Skeletal muscle satellite cell (primary cell): ENCODE measurements at regions not wholly inside any gene's neighbourhood (a gene's known extent, or its start where the extent isn't known, plus 50 kb on each side); places are given as distances from the start of the nearest gene placed in this dataset.

Experiments used
- H3K27me3 ChIP-seq: 2 replicates; pipeline ENCODE4 v1.7.0; 2013; ENCODE audit warnings: low read length; ENCODE audit not compliant: control insufficient read depth, insufficient read depth
- H3K36me3 ChIP-seq: 2 replicates; pipeline ENCODE4 v1.7.0; 2013; ENCODE audit warnings: mild to moderate bottlenecking, control low read depth, low read length; ENCODE audit not compliant: insufficient read depth
- H3K4me1 ChIP-seq: 2 replicates; pipeline ENCODE4 v1.7.0; 2013; ENCODE audit warnings: low read length; ENCODE audit not compliant: control insufficient read depth, insufficient read depth
- H3K4me2 ChIP-seq: 2 replicates; pipeline ENCODE4 v1.7.0; 2013; ENCODE audit warnings: mild to moderate bottlenecking, low read length
- H3K4me3 ChIP-seq: 2 replicates; pipeline ENCODE4 v1.7.0; 2013; ENCODE audit warnings: low read length
- H3K9ac ChIP-seq: 2 replicates; pipeline ENCODE4 v1.7.0; 2013; ENCODE audit warnings: mild to moderate bottlenecking, low read depth, low read length, moderate library complexity
- H3K9me3 ChIP-seq: replicated peaks from 2 replicates; pipeline ENCODE4 v1.7.0; 2013; ENCODE audit warnings: mild to moderate bottlenecking, control low read depth, low read length

DNA sequence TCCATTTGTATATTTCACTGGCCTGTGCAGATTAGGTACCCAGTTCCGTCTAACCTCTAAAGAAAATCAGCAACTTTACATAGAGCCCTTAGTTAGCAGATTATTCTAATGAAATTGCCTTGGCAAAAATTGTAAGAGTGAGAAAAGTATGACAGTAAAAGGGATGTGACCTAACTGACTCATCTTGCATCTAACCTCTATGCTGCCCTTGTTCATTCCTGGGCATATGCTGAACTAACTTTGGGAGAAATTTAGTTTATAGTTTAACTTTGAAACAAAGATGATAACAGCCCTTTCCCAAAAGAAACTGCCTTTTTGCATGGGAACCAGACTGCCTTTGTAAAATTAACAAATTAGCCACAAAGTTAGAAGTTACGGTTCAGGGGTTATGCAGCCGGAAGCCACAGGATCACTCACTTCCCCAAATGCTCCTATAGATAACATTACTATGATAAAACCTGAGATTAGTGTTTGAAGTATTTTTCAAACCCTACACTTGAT lies 839.8 kb upstream of the ALCAM start:
- Histone ChIP-seq H3K9me3 (no peaks in the 10 kb centered on the region), H3K4me3 (no peak overlapping the region), H3K27me3 (no peaks in the 10 kb centered on the region), H3K4me1 (no peaks in the 10 kb centered on the region), H3K9ac (no peak overlapping the region), H3K36me3 (no peaks in the 10 kb centered on the region), H3K4me2 (no peak overlapping the region)

DNA sequence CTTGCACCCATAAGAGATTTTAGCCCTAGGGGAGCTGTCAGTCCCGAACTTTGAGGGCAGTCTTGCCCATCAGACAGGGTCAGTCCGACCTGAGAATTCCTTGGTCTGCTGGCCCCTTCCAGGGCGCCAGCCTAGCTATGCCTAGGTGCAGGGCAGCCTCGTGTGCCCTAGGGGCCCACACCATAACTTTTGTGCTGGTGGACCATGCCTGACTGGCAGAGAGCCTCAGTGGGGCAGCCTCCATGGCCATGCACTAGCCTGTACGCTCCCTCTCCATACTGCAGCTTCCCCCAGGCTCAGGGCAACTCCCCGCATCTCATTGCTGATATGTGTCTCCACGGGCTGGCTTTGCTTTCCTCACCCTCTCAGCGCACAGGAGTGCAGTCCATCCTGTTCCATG lies 835.8 kb upstream of the ALCAM start:
- Histone ChIP-seq H3K4me2 (no peak overlapping the region), H3K36me3 (no peaks in the 10 kb centered on the region), H3K9ac (no peak overlapping the region), H3K9me3 (no peaks in the 10 kb centered on the region), H3K4me1 (no peaks in the 10 kb centered on the region), H3K4me3 (no peak overlapping the region), H3K27me3 (no peaks in the 10 kb centered on the region)

DNA sequence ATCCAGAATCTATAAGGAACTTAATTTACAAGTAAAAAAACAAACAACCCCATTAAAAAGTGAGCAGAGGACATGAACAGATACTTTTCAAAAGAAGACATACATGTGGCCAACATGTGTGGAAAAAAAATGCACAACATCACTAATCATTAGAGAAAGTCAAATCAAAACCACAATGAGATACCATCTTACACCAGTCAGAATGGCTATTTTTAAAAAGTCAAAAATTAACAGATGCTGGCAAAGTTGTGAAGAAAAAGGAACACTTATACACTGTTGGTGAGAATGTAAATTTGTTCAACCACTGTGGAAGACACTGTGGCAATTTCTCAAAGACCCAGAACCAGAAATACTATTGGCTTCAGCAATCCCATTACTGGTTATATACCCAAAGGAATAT lies 830.0 kb upstream of the ALCAM start:
- H3K36me3 ChIP-seq, result no peaks in the 10 kb centered on the region
- no peak overlapping the region for H3K9ac ChIP-seq
- no peak overlapping the region for H3K4me3 ChIP-seq
- no peaks in the 10 kb centered on the region for H3K4me1 ChIP-seq
- no peaks in the 10 kb centered on the region for H3K9me3 ChIP-seq
- no peaks in the 10 kb centered on the region for H3K27me3 ChIP-seq
- no peak overlapping the region for H3K4me2 ChIP-seq

DNA sequence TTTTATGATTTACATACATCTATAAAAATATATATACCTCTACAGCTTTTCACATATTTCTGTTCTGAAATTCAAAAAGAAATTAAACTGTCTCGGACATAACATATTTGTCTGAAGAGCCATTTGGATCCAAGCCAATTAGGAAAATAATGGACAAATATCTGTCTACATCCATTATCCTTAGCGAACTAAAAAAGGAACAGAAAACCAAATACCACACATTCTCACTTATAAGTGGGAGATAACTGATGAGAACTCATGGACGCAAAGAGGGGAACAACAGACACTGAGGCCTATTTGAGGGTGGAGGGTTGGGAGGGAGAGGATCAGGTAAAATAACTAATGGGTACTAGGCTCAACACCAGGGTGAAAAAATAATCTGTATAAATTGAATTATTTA lies 829.4 kb upstream of the ALCAM start:
- H3K27me3 ChIP-seq, result no peaks in the 10 kb centered on the region
- no peak overlapping the region for H3K4me2 ChIP-seq
- H3K9ac ChIP-seq, result no peak overlapping the region
- no peak overlapping the region for H3K4me3 ChIP-seq
- no peaks in the 10 kb centered on the region for H3K36me3 ChIP-seq
- no peaks in the 10 kb centered on the region for H3K9me3 ChIP-seq
- H3K4me1 ChIP-seq, result no peaks in the 10 kb centered on the region

DNA sequence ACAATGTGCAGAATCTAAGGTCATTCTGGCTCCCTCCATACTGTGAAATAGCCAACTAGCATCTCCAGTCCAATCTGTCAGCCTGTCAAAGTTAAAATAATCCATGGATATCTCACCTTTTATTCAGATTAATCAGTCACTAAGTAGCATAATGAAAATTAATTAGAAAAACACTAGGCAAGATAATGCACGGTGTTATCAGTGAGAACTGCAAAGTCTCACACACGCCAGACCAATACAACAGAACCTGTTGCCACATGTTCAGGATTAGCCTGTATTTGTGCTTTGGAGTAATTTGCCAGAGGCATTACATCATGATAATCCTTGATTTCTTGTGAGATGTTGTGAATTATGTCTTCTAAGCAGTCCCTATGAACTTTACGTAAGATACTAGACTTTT lies 820.4 kb upstream of the ALCAM start:
- Histone ChIP-seq H3K9ac (no peak overlapping the region), H3K4me3 (no peak overlapping the region), H3K4me1 (no peaks in the 10 kb centered on the region), H3K36me3 (no peaks in the 10 kb centered on the region), H3K4me2 (no peak overlapping the region), H3K9me3 (no peaks in the 10 kb centered on the region), H3K27me3 (no peaks in the 10 kb centered on the region)

DNA sequence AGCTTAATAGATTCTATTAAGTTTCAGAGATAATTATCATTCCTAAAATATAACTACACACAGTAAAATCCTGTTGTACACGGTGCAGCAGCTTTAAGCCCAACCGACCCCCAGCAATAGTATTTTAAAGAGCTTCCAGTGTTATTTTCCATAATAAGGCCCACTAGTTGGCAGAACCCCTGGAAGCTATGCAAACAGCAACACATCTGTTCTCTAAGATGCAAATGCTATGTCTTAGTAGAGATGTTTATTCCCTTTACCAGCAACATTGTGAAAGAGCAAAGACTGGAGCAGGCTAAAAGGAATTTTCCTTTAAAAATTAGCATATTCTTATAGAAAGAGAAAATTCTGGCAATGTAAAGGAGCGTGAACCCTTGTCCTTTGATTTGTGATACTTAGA lies 819.7 kb upstream of the ALCAM start:
- H3K36me3 ChIP-seq, result no peaks in the 10 kb centered on the region
- H3K4me3 ChIP-seq, result no peak overlapping the region
- no peak overlapping the region for H3K9ac ChIP-seq
- no peak overlapping the region for H3K4me2 ChIP-seq
- no peaks in the 10 kb centered on the region for H3K9me3 ChIP-seq
- H3K27me3 ChIP-seq, result no peaks in the 10 kb centered on the region
- no peaks in the 10 kb centered on the region for H3K4me1 ChIP-seq

DNA sequence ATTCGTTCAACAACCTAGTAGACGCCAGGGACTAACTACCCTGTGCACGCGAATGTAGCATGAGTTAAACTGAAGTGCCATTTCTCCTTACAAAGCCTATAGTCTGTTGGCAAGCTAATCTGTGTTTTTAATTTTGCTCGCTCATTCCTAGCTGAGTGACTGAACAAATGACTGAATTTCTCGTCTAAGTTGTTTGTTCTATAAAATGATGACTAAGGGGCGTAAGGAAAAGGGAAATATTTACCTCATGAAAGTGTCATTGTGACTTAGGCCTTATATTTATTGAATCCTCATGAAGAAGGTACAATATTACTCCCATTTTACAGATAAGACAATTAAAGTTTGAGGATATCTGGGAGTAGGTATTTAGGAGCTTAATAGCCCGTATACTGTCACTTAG lies 818.3 kb upstream of the ALCAM start:
- no peak overlapping the region for H3K4me3 ChIP-seq
- no peak overlapping the region for H3K9ac ChIP-seq
- no peaks in the 10 kb centered on the region for H3K27me3 ChIP-seq
- no peak overlapping the region for H3K4me2 ChIP-seq
- no peaks in the 10 kb centered on the region for H3K9me3 ChIP-seq
- no peaks in the 10 kb centered on the region for H3K36me3 ChIP-seq
- no peaks in the 10 kb centered on the region for H3K4me1 ChIP-seq

DNA sequence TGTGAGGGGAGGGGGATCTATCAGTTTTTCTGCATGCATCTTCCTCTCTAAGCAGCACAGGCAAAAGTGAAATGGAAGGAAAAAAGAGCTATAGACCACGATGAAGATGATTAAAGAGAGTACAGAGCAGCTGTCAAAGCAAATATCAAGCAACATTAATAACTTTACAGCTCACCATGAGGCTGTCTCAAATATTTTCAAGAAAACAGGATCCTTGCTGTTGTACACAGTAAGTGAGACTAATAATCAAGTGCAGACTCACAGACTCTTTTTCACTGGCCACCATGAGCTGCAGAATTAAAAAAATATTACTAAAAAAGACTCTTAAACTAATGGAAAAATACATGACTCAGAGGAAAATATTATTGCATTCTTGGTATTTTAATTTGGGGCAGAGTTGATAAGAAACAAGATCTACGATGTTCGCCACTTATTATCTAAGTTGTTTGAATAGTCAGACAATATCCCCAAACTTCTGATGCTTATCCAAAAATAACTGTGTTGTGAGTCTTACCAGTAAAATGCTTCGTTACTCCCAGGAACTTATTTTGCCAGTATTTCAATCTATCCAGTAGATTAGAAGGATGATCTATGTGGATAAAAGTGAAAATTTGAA lies 817.5 kb upstream of the ALCAM start:
- no peaks in the 10 kb centered on the region for H3K4me1 ChIP-seq
- H3K9me3 ChIP-seq, result no peaks in the 10 kb centered on the region
- H3K4me3 ChIP-seq, result no peak overlapping the region
- no peaks in the 10 kb centered on the region for H3K36me3 ChIP-seq
- H3K4me2 ChIP-seq, result no peak overlapping the region
- no peaks in the 10 kb centered on the region for H3K27me3 ChIP-seq
- no peak overlapping the region for H3K9ac ChIP-seq

DNA sequence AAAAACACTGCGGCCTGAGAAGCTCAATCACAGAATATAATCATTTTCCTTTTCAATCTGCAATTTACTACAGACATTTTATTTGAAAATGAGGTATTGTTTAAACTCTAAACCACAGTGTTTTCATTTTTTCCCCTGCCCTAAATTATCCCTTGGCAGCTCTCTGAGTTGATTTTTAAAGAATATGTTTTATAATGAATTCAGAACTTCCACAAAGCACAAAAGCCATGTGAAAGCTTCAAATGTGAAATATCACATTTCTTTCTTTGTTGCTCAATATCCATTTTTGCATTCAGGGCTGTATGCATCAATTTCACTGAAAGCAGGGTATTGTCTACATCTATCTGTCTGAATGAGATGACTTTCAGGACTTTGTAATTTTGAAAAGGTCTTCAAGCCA lies 813.6 kb upstream of the ALCAM start:
- no peak overlapping the region for H3K4me2 ChIP-seq
- H3K36me3 ChIP-seq, result no peaks in the 10 kb centered on the region
- no peaks in the 10 kb centered on the region for H3K27me3 ChIP-seq
- H3K9me3 ChIP-seq, result no peaks in the 10 kb centered on the region
- no peaks in the 10 kb centered on the region for H3K4me1 ChIP-seq
- H3K9ac ChIP-seq, result no peak overlapping the region
- no peak overlapping the region for H3K4me3 ChIP-seq

DNA sequence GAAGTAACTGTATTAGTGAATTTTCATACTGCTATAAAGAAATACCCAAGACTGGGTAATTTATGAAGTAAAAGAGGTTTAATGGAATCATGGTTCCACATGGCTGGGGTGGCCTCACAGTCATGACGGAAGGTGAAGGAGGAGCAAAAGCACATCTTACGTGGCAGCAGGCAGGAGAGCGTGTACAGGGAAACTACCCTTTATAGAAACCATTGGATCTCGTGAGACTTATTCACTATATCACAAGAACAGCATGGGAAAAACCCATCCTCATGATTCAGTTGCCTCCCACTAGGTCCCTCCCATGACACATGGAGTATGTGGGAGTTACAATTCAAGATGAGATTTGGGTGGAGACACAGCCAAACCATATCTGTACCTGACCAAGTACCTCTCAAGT lies 812.3 kb upstream of the ALCAM start:
- Histone ChIP-seq H3K4me3 (no peak overlapping the region), H3K4me2 (no peak overlapping the region), H3K36me3 (no peaks in the 10 kb centered on the region), H3K9me3 (no peaks in the 10 kb centered on the region), H3K9ac (no peak overlapping the region), H3K4me1 (no peaks in the 10 kb centered on the region), H3K27me3 (no peaks in the 10 kb centered on the region)

DNA sequence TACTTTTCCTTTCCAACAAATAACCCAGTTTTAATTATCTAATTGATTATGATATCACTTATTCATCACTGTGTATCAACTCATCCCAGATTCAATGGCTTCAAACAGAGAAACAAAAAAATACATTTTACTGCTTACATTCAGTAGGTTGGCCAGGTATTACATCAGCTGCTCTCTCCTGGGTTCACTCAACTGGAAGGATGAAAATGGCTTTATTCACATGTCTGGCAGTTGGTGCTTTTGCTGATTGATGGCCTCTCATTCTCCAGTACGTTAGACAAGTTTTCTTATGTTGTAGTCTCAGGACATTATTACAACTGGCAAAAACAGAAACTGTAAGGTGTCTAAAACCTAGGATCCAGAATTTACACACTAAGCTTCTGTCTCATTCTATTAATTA lies 811.0 kb upstream of the ALCAM start:
- H3K4me1 ChIP-seq, result no peaks in the 10 kb centered on the region
- H3K4me2 ChIP-seq, result no peak overlapping the region
- H3K36me3 ChIP-seq, result no peaks in the 10 kb centered on the region
- no peak overlapping the region for H3K9ac ChIP-seq
- no peaks in the 10 kb centered on the region for H3K9me3 ChIP-seq
- H3K4me3 ChIP-seq, result no peak overlapping the region
- no peaks in the 10 kb centered on the region for H3K27me3 ChIP-seq

DNA sequence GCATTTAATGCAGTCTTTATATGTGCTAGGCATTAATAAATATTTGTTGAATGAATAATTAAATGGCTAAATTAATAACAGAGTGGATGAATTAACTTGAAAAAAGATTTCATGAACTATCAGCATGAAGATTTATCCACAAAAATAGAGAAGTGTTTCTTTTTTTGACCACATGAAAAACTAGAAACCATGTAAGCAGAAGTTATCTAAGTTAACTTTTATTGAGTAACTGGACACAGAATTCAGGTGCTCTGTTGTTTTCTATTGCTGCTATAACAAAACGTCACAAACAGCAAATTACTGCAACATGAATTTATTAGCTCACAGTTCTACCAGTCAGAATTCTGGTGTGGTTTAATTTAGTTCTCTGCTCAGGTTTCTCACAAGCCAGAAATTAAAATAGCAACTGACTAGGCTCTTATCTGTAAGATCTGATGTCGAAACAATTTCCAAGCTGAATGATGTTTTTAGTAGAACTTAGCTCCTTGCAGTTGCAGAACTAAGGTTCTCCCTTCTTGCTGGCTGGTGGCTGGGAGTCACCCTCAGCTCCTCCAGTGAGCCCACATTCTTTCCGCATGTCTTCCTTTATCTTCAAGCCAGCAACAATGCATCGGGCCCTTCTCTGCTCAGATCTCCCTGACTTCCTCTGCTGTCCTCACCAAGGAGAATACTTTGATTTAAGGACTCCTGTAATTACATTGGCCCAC lies 810.2 kb upstream of the ALCAM start:
- no peak overlapping the region for H3K9ac ChIP-seq
- H3K9me3 ChIP-seq, result no peaks in the 10 kb centered on the region
- H3K4me1 ChIP-seq, result no peaks in the 10 kb centered on the region
- no peaks in the 10 kb centered on the region for H3K27me3 ChIP-seq
- no peak overlapping the region for H3K4me2 ChIP-seq
- H3K4me3 ChIP-seq, result no peak overlapping the region
- H3K36me3 ChIP-seq, result no peaks in the 10 kb centered on the region
